ENCODE measurements at regions not wholly inside any gene's neighbourhood (a gene's known extent, or its start where the extent isn't known, plus 50 kb on each side); places are given as distances from the start of the nearest gene placed in this dataset.

GRCh38 chr3:3636815-3637214, 162.4 kb upstream of the LRRN1 start:
- H3K4me1 Mint-ChIP-seq, result peaks cover 17% of the 10 kb centered on the region
- H3K27me3 Mint-ChIP-seq (ENCODE audit: low read depth in 3 of 3), result peaks cover 0 to 6% (median 0%) of the 10 kb centered on the region in 3 donors
- intact Hi-C loops (cut with micrococcal nuclease), result no loop called here
- no peak for DNase-seq
- Histone ChIP-seq H3K27me3 (ENCODE audit: control insufficient read depth in 2 of 2, insufficient read depth in 2 of 2, low read length in 2 of 2) (no peaks in the 10 kb centered on the region), H3K4me3 (replicated peaks in 1 of 3; ENCODE audit: low read depth in 2 of 3, low read length in 3 of 3) (no peak overlapping the region), H3K9me3 (replicated peaks in 1 of 2; ENCODE audit: control insufficient read depth in 1 of 2, insufficient read depth in 1 of 2, low read length in 2 of 2) (no peaks in the 10 kb centered on the region), H3K9ac (ENCODE audit: insufficient read depth, low read length, poor library complexity, severe bottlenecking) (no peak overlapping the region), H2AFZ (ENCODE audit: insufficient read depth, low read depth, low read length, poor library complexity, severe bottlenecking) (no peak overlapping the region), H3K4me1 (ENCODE audit: control insufficient read depth in 1 of 2, insufficient read depth in 2 of 2, low read length in 2 of 2) (peaks cover 9 to 14% of the 10 kb centered on the region in 2 donors), H4K20me1 (ENCODE audit: insufficient read depth, low read length) (no peaks in the 10 kb centered on the region), H3K4me2 (replicated peaks; ENCODE audit: extremely low read depth, low read length, poor library complexity, severe bottlenecking) (no peak overlapping the region), H3K79me2 (ENCODE audit: insufficient read depth, low read length) (no peaks in the 10 kb centered on the region), H3K36me3 (replicated peaks in 1 of 2; ENCODE audit: control insufficient read depth in 1 of 2, insufficient read depth in 2 of 2, low read length in 2 of 2) (no peaks in the 10 kb centered on the region), H3K27ac (ENCODE audit: low read depth in 1 of 2, low read length in 2 of 2) (no peak overlapping the region)
- TF ChIP-seq CTCF (IDR thresholded peaks at IDR 0.05), result no peak
- peaks cover 2 to 3% of the 10 kb centered on the region in 2 donors for H3K36me3 Mint-ChIP-seq
- no peak overlapping the region for H3K27ac Mint-ChIP-seq
- peaks cover 0 to 4% (median 0%) of the 10 kb centered on the region in 7 donors for H3K9me3 Mint-ChIP-seq
- no peak overlapping the region for H3K4me3 Mint-ChIP-seq
- WGBS (ENCODE audit: insufficient coverage), result 86% methylated on average over 2 of the region's 2 CpGs

- WGBS (ENCODE audit: insufficient coverage), result no CpG with 5 or more reads among the region's 1 CpG
- H3K9ac ChIP-seq (ENCODE audit: insufficient read depth, low read length, poor library complexity, severe bottlenecking), result no peak overlapping the region
- intact Hi-C loops (cut with micrococcal nuclease), result no loop called here
- no peak overlapping the region for H3K27ac ChIP-seq (ENCODE audit: low read depth in 1 of 2, low read length in 2 of 2)
- H3K36me3 ChIP-seq (replicated peaks in 1 of 2; ENCODE audit: control insufficient read depth in 1 of 2, insufficient read depth in 2 of 2, low read length in 2 of 2), result no peaks in the 10 kb centered on the region
- H3K9me3 Mint-ChIP-seq, result peaks cover 0 to 4% (median 2%) of the 10 kb centered on the region in 7 donors
- H3K36me3 Mint-ChIP-seq, result peaks cover 2 to 3% of the 10 kb centered on the region in 2 donors
- H3K4me1 Mint-ChIP-seq, result peaks cover 19% of the 10 kb centered on the region
- H3K79me2 ChIP-seq (ENCODE audit: insufficient read depth, low read length), result no peaks in the 10 kb centered on the region
- H3K4me3 ChIP-seq (replicated peaks in 1 of 3; ENCODE audit: low read depth in 2 of 3, low read length in 3 of 3), result no peak overlapping the region
- DNase-seq, result no peak
- no peaks in the 10 kb centered on the region for H4K20me1 ChIP-seq (ENCODE audit: insufficient read depth, low read length)
- peaks cover 10 to 17% of the 10 kb centered on the region in 2 donors for H3K4me1 ChIP-seq (ENCODE audit: control insufficient read depth in 1 of 2, insufficient read depth in 2 of 2, low read length in 2 of 2)
- no peak overlapping the region for H3K27ac Mint-ChIP-seq
- H3K9me3 ChIP-seq (replicated peaks in 1 of 2; ENCODE audit: control insufficient read depth in 1 of 2, insufficient read depth in 1 of 2, low read length in 2 of 2), result no peaks in the 10 kb centered on the region
- H3K27me3 Mint-ChIP-seq (ENCODE audit: low read depth in 3 of 3), result peaks cover 0 to 6% (median 0%) of the 10 kb centered on the region in 3 donors
- no peak overlapping the region for H2AFZ ChIP-seq (ENCODE audit: insufficient read depth, low read depth, low read length, poor library complexity, severe bottlenecking)
- TF ChIP-seq CTCF (IDR thresholded peaks at IDR 0.05), result no peak
- no peak overlapping the region for H3K4me2 ChIP-seq (replicated peaks; ENCODE audit: extremely low read depth, low read length, poor library complexity, severe bottlenecking)
- no peak overlapping the region for H3K4me3 Mint-ChIP-seq
- H3K27me3 ChIP-seq (ENCODE audit: control insufficient read depth in 2 of 2, insufficient read depth in 2 of 2, low read length in 2 of 2), result no peaks in the 10 kb centered on the region
Measured at GRCh38 chr3:3635109-3635508, 164.1 kb upstream of the LRRN1 start.
